H1 (cell line): ENCODE measurements at regions not wholly inside any gene's neighbourhood (a gene's known extent, or its start where the extent isn't known, plus 50 kb on each side); places are given as distances from the start of the nearest gene placed in this dataset.

Source experiments
- CEBPB ChIP-seq: IDR thresholded peaks from 2 replicates; pipeline ENCODE4 v1.6.1; 2012; ENCODE audit warnings: low read depth, low read length
- CTCF ChIP-seq, 3 experiments: IDR thresholded peaks; 1 replicate in 2 of 3; 2 replicates in 1 of 3; pipeline versions ENCODE4 v1.5.1 to v1.6.1; 2011; ENCODE audit warnings: low read length in 3 of 3, mild to moderate bottlenecking in 3 of 3, inconsistent platforms in 2 of 3, low read depth in 1 of 3, moderate library complexity in 1 of 3; ENCODE audit not compliant: insufficient read depth in 1 of 3; ENCODE audit errors: control extremely low read depth in 1 of 3
- MAX ChIP-seq: IDR thresholded peaks from 2 replicates; pipeline ENCODE4 v1.6.1; 2012; ENCODE audit warnings: inconsistent platforms
- RNF2 ChIP-seq: fragments of 200-900, 300-1000 bp; sonication (generic); IDR thresholded peaks from 2 replicates; pipeline ENCODE4 v1.7.1; 2016; ENCODE audit warnings: borderline replicate concordance, low read depth, mild to moderate bottlenecking, antibody characterized with exemption, low read length; ENCODE audit not compliant: poor library complexity, severe bottlenecking; ENCODE audit errors: missing control alignments
- SIN3A ChIP-seq, 2 experiments: IDR thresholded peaks in 1 of 2; conservative IDR thresholded peaks in 1 of 2; 2 replicates each; pipeline ENCODE4 v1.6.1; 2011 to 2012; ENCODE audit warnings: low read length in 2 of 2, improper control_type of control experiment in 1 of 2, low read depth in 1 of 2, mild to moderate bottlenecking in 1 of 2

DNA sequence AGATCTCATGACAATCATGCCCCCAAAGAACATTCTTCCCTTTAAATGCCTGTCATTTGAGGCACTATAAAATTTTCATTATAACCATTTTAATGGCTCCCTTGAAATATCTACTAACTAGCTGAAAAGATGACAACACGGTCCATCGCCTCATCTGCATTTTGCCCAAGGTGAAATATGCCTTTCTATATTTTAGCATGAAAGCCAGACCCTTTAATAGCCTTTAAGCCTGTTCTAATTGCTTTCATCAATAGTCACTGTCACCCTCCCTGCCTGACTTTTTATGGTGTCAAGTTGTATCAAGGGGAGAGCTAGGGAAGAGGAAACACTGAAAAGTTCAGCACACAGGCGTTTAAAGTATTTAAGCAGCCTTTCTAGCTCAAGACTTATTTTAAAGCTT is 144.1 kb upstream of the PRICKLE2 start (continued):
- TF ChIP-seq MAX = no peak
- TF ChIP-seq SIN3A (conservative IDR thresholded peaks at IDR 0.05 in 1 of 2, IDR thresholded peaks at IDR 0.05 in 1 of 2; ENCODE audit: low read depth in 1 of 2, low read length in 2 of 2) = no peak
- no peak for TF ChIP-seq RNF2
- no peak for TF ChIP-seq CEBPB
- no peak for TF ChIP-seq CTCF (IDR thresholded peaks at IDR 0.05; ENCODE audit: control extremely low read depth in 1 of 3, insufficient read depth in 1 of 3, low read depth in 1 of 3, low read length in 3 of 3)
- TF ChIP-seq, all 59 proteins: peak for 0
